ENCODE measurements at regions not wholly inside any gene's neighbourhood (a gene's known extent, or its start where the extent isn't known, plus 50 kb on each side); places are given as distances from the start of the nearest gene placed in this dataset.

DNA sequence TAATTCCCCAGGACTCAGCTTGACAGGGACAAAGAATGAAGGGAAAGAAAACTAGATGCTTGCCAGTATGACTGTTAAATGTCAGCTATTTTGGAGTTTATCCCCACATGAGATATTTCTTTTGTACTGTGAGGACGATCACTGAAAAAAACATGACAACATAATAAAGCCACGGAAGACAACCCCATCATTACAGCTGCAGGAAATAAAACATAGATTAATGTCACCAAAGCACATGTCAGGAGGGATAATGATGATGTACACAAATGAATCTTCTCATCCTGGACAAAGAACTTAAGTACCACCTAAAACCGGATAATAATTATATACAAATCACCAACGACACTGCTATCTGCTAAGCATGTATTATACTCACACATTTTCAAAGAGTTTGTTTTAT lies 84.6 kb upstream of the GRIP1 start:
- ATAC-seq, result no peak
- intact Hi-C loops (cut with DNase I), result no loop called here
- WGBS, 4 donors, result 53 to 67% (median 66%) methylated on average over 4 of the region's 4 CpGs
- no peaks in the 10 kb centered on the region for H3K36me3 ChIP-seq
- no peak overlapping the region for H3K27ac ChIP-seq
- H3K27me3 ChIP-seq, result peaks cover 0 to 3% (median 0%) of the 10 kb centered on the region in 9 donors
- H3K4me3 ChIP-seq, result no peak overlapping the region
- TF ChIP-seq POLR2A (IDR thresholded peaks at IDR 0.05), result no peak
- TF ChIP-seq CTCF (IDR thresholded peaks at IDR 0.05), result no peak
- no peak for DNase-seq
- H3K9me3 ChIP-seq, result no peaks in the 10 kb centered on the region
- no peaks in the 10 kb centered on the region for H3K4me1 ChIP-seq

- Histone ChIP-seq H3K27me3 (peaks cover 0 to 3% (median 0%) of the 10 kb centered on the region in 9 donors), H3K4me1 (no peaks in the 10 kb centered on the region), H3K4me3 (no peak overlapping the region), H3K27ac (no peak overlapping the region), H3K9me3 (no peaks in the 10 kb centered on the region), H3K36me3 (no peaks in the 10 kb centered on the region)
- intact Hi-C loops (cut with DNase I), result no loop called here
- TF ChIP-seq CTCF (IDR thresholded peaks at IDR 0.05) (no peak), POLR2A (IDR thresholded peaks at IDR 0.05) (no peak)
- WGBS, 4 donors, result 64 to 88% (median 85%) methylated on average over 1 of the region's 1 CpG
- no peak for ATAC-seq
- no peak for DNase-seq
Measured at GRCh38 chr12:66765204-66765603, 86.3 kb upstream of the GRIP1 start.

GRCh38 chr12:66767536-66767935 lies 88.7 kb upstream of the GRIP1 start:
- H3K27ac ChIP-seq, result no peak overlapping the region
- TF ChIP-seq CTCF (IDR thresholded peaks at IDR 0.05), result no peak
- TF ChIP-seq POLR2A (IDR thresholded peaks at IDR 0.05), result no peak
- no peaks in the 10 kb centered on the region for H3K36me3 ChIP-seq
- H3K4me3 ChIP-seq, result no peak overlapping the region
- DNase-seq (no peak), ATAC-seq (no peak)
- intact Hi-C loops (cut with DNase I), result no loop called here
- no peaks in the 10 kb centered on the region for H3K9me3 ChIP-seq
- 71 to 79% (median 76%) methylated on average over 7 of the region's 7 CpGs for WGBS, 4 donors
- no peaks in the 10 kb centered on the region for H3K4me1 ChIP-seq
- no peaks in the 10 kb centered on the region for H3K27me3 ChIP-seq

DNA sequence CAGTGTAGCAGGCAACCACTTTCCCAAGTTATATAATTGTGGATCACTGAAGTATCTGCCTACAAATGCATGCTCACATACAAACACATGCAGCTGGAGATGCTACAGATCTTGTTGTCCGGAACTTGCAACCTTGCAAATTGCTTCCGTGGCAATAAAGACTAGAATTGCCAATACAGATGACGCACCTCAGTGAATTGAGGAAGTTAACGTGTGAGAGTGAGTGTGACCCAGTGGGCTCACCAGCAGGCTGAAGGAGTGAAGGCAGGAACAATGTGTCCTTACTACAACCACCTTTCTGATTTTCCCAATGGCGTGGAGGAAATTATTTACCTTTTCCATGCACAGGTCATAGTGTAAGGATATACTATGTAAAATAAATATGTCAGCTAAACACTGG lies 89.4 kb upstream of the GRIP1 start:
- intact Hi-C loops (cut with DNase I), result no loop called here
- Histone ChIP-seq H3K36me3 (no peaks in the 10 kb centered on the region), H3K27me3 (no peaks in the 10 kb centered on the region), H3K4me1 (no peaks in the 10 kb centered on the region), H3K4me3 (no peak overlapping the region), H3K9me3 (no peaks in the 10 kb centered on the region), H3K27ac (no peak overlapping the region)
- TF ChIP-seq POLR2A (IDR thresholded peaks at IDR 0.05) (no peak), CTCF (IDR thresholded peaks at IDR 0.05) (no peak)
- DNase-seq (no peak), ATAC-seq (no peak)
- 84 to 93% (median 90%) methylated on average over 5 of the region's 5 CpGs for WGBS, 4 donors
